AG04450 (cell line): ENCODE measurements at regions not wholly inside any gene's neighbourhood (a gene's known extent, or its start where the extent isn't known, plus 50 kb on each side); places are given as distances from the start of the nearest gene placed in this dataset.

ENCODE experiments used
- CTCF ChIA-PET: fragments of 300-600, 350-600 bp; formaldehyde crosslinking; extraction: SDS; loops from one replicate; lab custom pipeline; 2022; ENCODE audit warnings: antibody characterized with exemption, inconsistent platforms; lab: Charles Lee
- POLR2A ChIA-PET: fragments of 350-600 bp; formaldehyde crosslinking; extraction: SDS; loops from one replicate; lab custom pipeline; 2021; ENCODE audit warnings: antibody characterized with exemption, inconsistent platforms; lab: Yijun Ruan, JAX
- DNase-seq: peaks from one replicate; pipeline ENCODE4 v3.0.0-alpha.2; 2011; ENCODE audit warnings: low read depth, low spot score
- H3K27ac ChIP-seq: one replicate; pipeline ENCODE4 v1.5.1; 2012; ENCODE audit warnings: low read depth, low read length, control low read depth
- H3K27me3 ChIP-seq: one replicate; pipeline ENCODE4 v1.6.0; 2012; ENCODE audit warnings: low read length; ENCODE audit not compliant: control insufficient read depth, insufficient read depth
- H3K4me3 ChIP-seq: 2 replicates; pipeline ENCODE4 v1.5.1; 2011; ENCODE audit warnings: mild to moderate bottlenecking, low read depth, low read length, control low read depth
- H3K9me3 ChIP-seq: 2 replicates; pipeline ENCODE4 v1.5.1; 2012; ENCODE audit warnings: low read length; ENCODE audit not compliant: control insufficient read depth, insufficient read depth
- CTCF ChIP-seq: IDR thresholded peaks from 2 replicates; pipeline ENCODE4 v1.5.1; 2011; ENCODE audit warnings: low read depth, low read length, control low read depth, inconsistent platforms

GRCh38 chr2:144836635-144837350, 316.9 kb upstream of the ZEB2 start:
- TF ChIP-seq CTCF: no peak
- H3K4me3 ChIP-seq: no peak overlapping the region
- ChIA-PET POLR2A (no interaction called here), CTCF (interaction anchor here (0.5 kb wide), 1 partner anchor 1157 kb away, joined by 4 read pairs; no protein-coding TSS in a partner anchor)
- H3K27ac ChIP-seq: no peak overlapping the region
- H3K9me3 ChIP-seq: no peaks in the 10 kb centered on the region
- DNase-seq: no peak
- H3K27me3 ChIP-seq: no peaks in the 10 kb centered on the region

- no peaks in the 10 kb centered on the region for H3K9me3 ChIP-seq
- no peak overlapping the region for H3K4me3 ChIP-seq
- ChIA-PET CTCF (interaction anchor here (0.5 kb wide), 1 partner anchor 1156 kb away, joined by 4 read pairs; no protein-coding TSS in a partner anchor), POLR2A (interaction anchor here (1.2 kb wide), 1 partner anchor 240 kb away, joined by 4 read pairs; no protein-coding TSS in a partner anchor)
- H3K27ac ChIP-seq: no peak overlapping the region
- no peak for TF ChIP-seq CTCF
- no peaks in the 10 kb centered on the region for H3K27me3 ChIP-seq
- no peak for DNase-seq
Observed at GRCh38 chr2:144835634-144836350, 315.9 kb upstream of the ZEB2 start.

GRCh38 chr2:144834998-144835633, 315.2 kb upstream of the ZEB2 start:
- ChIA-PET CTCF (no interaction called here), POLR2A (interaction anchor here (1.2 kb wide), 1 partner anchor 239 kb away, joined by 4 read pairs; no protein-coding TSS in a partner anchor)
- no peak for TF ChIP-seq CTCF
- Histone ChIP-seq H3K4me3 (peak overlapping the region; percentile 39), H3K27me3 (no peaks in the 10 kb centered on the region), H3K27ac (no peak overlapping the region), H3K9me3 (no peaks in the 10 kb centered on the region)
- DNase-seq: peak; percentile 59

GRCh38 chr2:144834363-144834762, 314.4 kb upstream of the ZEB2 start:
- CTCF ChIA-PET: no interaction called here
- H3K27ac ChIP-seq: no peak overlapping the region
- DNase-seq: no peak

More at GRCh38 chr2:144834363-144834762, 314.4 kb upstream of the ZEB2 start:
- no peaks in the 10 kb centered on the region for H3K9me3 ChIP-seq
- no peaks in the 10 kb centered on the region for H3K27me3 ChIP-seq
- POLR2A ChIA-PET: interaction anchor here (1.2 kb wide), 1 partner anchor 238 kb away, joined by 4 read pairs; no protein-coding TSS in a partner anchor
- no peak overlapping the region for H3K4me3 ChIP-seq
- no peak for TF ChIP-seq CTCF
